K562 (cell line): ENCODE measurements at regions not wholly inside any gene's neighbourhood (a gene's known extent, or its start where the extent isn't known, plus 50 kb on each side); places are given as distances from the start of the nearest gene placed in this dataset.

Source experiments
- ATAC-seq: fragments of 200-7000 bp; cut with Tn5 transposase; 3 replicates; pipeline ENCODE4 v1.9.1; 2020; ENCODE audit warnings: moderate library complexity
- BruUV-seq: library from RNA; stranded (reverse); fragments of 400-500 nt; replicated peaks from 2 replicates; lab custom pipeline; 2021; lab: Mats Ljungman, UMichigan
- CTCF ChIA-PET: fragments of 300-600 bp; formaldehyde crosslinking; extraction: SDS; loops from one replicate; lab custom pipeline; 2021; ENCODE audit warnings: low intra/inter-chr PET ratio; lab: Yijun Ruan, JAX
- POLR2A ChIA-PET: fragments of 300-600, 350-650 bp; sonication (Branson Sonifier 250); formaldehyde crosslinking; extraction: SDS; loops from one replicate; lab custom pipeline; 2021; ENCODE audit warnings: antibody characterized with exemption, inconsistent platforms; lab: Yijun Ruan, JAX
- DNase-seq, 4 experiments: peaks; one replicate each; pipeline versions ENCODE4 v3.0.0 to v3.0.0-alpha.2; 2011 to 2018; ENCODE audit warnings: low spot score in 3 of 4, mixed read lengths in 3 of 4; ENCODE audit errors: extremely low read depth in 1 of 4
- FAIRE-seq: peaks from 2 replicates; lab custom pipeline; 2011; peaks lifted over from hg19 to GRCh38; lab: Jason Lieb, UNC
- H2AFZ ChIP-seq: 2 replicates; pipeline ENCODE4 v1.6.0; 2011; ENCODE audit warnings: low read depth, low read length, control low read depth, inconsistent platforms
- H3K27ac ChIP-seq: fragments of 200-600 bp; 3 replicates; pipeline ENCODE4 v1.8.0; 2011; ENCODE audit warnings: low read depth, mild to moderate bottlenecking, control low read depth, inconsistent platforms, low read length, moderate library complexity, mixed read lengths; ENCODE audit errors: extremely low read depth
- H3K27me3 ChIP-seq, 2 experiments: fragments of 300-600 bp in 1 of 2; 2 replicates in 1 of 2; 3 replicates in 1 of 2; pipeline versions ENCODE4 v1.6.0 to v1.8.0; 2011; ENCODE audit warnings: inconsistent platforms in 2 of 2, low read length in 2 of 2, mild to moderate bottlenecking in 1 of 2, mixed read lengths in 1 of 2, moderate library complexity in 1 of 2; ENCODE audit not compliant: control insufficient read depth in 2 of 2, insufficient read depth in 2 of 2
- H3K36me3 ChIP-seq: fragments of 300-600 bp; 3 replicates; pipeline ENCODE4 v1.8.0; 2011; ENCODE audit warnings: mild to moderate bottlenecking, low read length, inconsistent platforms; ENCODE audit not compliant: control insufficient read depth, insufficient read depth
- H3K4me1 ChIP-seq, 2 experiments: fragments of 200-600 bp in 1 of 2; replicated peaks in 1 of 2; 2 replicates in 1 of 2; 3 replicates in 1 of 2; pipeline versions ENCODE4 v1.5.1 to v1.8.0; 2011; ENCODE audit warnings: inconsistent platforms in 2 of 2, low read length in 2 of 2, mild to moderate bottlenecking in 1 of 2, mixed read lengths in 1 of 2, moderate library complexity in 1 of 2; ENCODE audit not compliant: control insufficient read depth in 2 of 2, insufficient read depth in 2 of 2
- H3K4me2 ChIP-seq: 2 replicates; pipeline ENCODE4 v1.6.1; 2011; ENCODE audit warnings: low read length, control low read depth, inconsistent platforms, mixed read lengths; ENCODE audit not compliant: insufficient read depth
- H3K4me3 ChIP-seq: fragments of 200-600 bp; sonication (generic), shearing (Covaris generic); 2 replicates; pipeline ENCODE4 v1.5.1; 2016; ENCODE audit warnings: control low read depth, inconsistent platforms
- H3K79me2 ChIP-seq: fragments of 200-600 bp; 3 replicates; pipeline ENCODE4 v1.8.0; 2011; ENCODE audit warnings: low read length, inconsistent platforms; ENCODE audit not compliant: control insufficient read depth, insufficient read depth
- H3K9ac ChIP-seq, 2 experiments: 2 replicates each; pipeline versions ENCODE4 v1.6.0 to v1.6.1; 2011; ENCODE audit warnings: low read depth in 2 of 2, low read length in 2 of 2, control low read depth in 1 of 2, inconsistent platforms in 1 of 2, mild to moderate bottlenecking in 1 of 2, mixed read lengths in 1 of 2; ENCODE audit not compliant: insufficient read depth in 1 of 2
- H3K9me1 ChIP-seq: one replicate; pipeline ENCODE4 v1.6.0; 2011; ENCODE audit warnings: inconsistent platforms, mild to moderate bottlenecking, low read length, moderate library complexity; ENCODE audit not compliant: control insufficient read depth, insufficient read depth
- H3K9me3 ChIP-seq: replicated peaks from 2 replicates; pipeline ENCODE4 v1.5.1; 2011; ENCODE audit warnings: low read depth, low read length, inconsistent platforms; ENCODE audit not compliant: control insufficient read depth, insufficient read depth
- H4K20me1 ChIP-seq: replicated peaks from 2 replicates; pipeline ENCODE4 v1.6.1; 2011; ENCODE audit warnings: low read length, inconsistent platforms, mixed read lengths; ENCODE audit not compliant: control insufficient read depth, insufficient read depth
- GTF2E2 ChIP-seq: fragments of 200-800 bp; sonication (Bioruptor generic); IDR thresholded peaks from 2 replicates; pipeline ENCODE4 v1.6.1; 2016; ENCODE audit warnings: missing genetic modification characterization, missing compliant biosample characterization
- MAFF ChIP-seq: IDR thresholded peaks from 2 replicates; pipeline ENCODE4 v1.6.1; 2012; ENCODE audit warnings: low read length, improper control_type of control experiment
- PHB2 ChIP-seq: fragments of 450-650 bp; IDR thresholded peaks from 2 replicates; pipeline ENCODE4 v1.6.1; 2017; ENCODE audit warnings: low read depth
- POLR3A ChIP-seq: IDR thresholded peaks from 2 replicates; pipeline ENCODE4 v1.6.1; 2011; ENCODE audit warnings: borderline replicate concordance, mild to moderate bottlenecking, moderate library complexity; ENCODE audit not compliant: insufficient read length, insufficient read depth; ENCODE audit errors: extremely low read depth
- SREBF1 ChIP-seq: fragments of 150-350 bp; IDR thresholded peaks from 2 replicates; pipeline ENCODE4 v1.6.1; 2014; ENCODE audit warnings: antibody characterized with exemption, low read depth, low read length, borderline replicate concordance
- ZNF316 ChIP-seq: fragments of 450-650 bp; IDR thresholded peaks from 2 replicates; pipeline ENCODE4 v1.6.1; 2016
- ZNF507 ChIP-seq: conservative IDR thresholded peaks from 2 replicates; pipeline ENCODE4 v1.6.1; 2017; ENCODE audit warnings: missing genetic modification characterization, missing compliant biosample characterization
- WGBS: fragments of 100-300 bp; shearing (Covaris generic); methylation state at CpG from one replicate; pipeline ENCODE4 v1.1.6; 2016; ENCODE audit warnings: low coverage, mixed read lengths; ENCODE audit not compliant: insufficient coverage; ENCODE audit errors: missing lambda C conversion rate; 5-methylcytosine and 5-hydroxymethylcytosine counted together
- in situ Hi-C: fragments of 300-500 bp; cut with MboI; formaldehyde crosslinking; loops from 4 replicates; pipeline ENCODE4 v1.15.0; 2018; ENCODE audit warnings: inconsistent platforms, mixed read lengths
- intact Hi-C: fragments of 100-400 bp; cut with micrococcal nuclease; formaldehyde crosslinking; loops from 2 replicates; pipeline ENCODE4 v1.14.2; 2022
- TF ChIP-seq, protein P1 (sequence below): fragments of 450-650 bp; conservative IDR thresholded peaks from 2 replicates; pipeline ENCODE4 v1.6.1; 2016; ENCODE audit warnings: missing genetic modification characterization, low read depth, mild to moderate bottlenecking, missing compliant biosample characterization, moderate library complexity

DNA sequence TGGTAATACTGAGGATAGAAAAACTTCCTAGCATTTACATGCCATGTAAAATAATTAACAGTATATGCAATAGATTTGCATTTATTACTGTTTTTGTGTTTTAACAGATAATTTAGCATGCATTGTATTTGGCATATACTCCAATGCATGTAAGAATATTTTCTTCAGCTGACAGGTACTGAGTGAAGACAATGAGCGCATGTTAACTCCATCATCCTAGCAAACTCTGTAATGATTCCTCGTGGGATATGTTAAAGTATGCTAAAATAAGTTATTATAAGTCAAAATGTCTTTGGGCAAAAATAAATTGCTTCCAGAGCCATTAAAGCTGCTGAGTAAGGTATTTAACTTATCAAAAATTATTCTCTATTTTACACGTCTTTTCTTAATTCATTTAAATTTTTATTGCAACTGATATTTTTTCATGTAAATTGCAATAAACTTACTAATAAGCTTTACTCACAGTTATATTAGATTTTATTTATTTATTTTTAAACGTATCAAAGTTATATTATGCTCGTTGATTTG is 616.4 kb upstream of the NDST4 start:
- Histone ChIP-seq H3K9ac (no peak overlapping the region), H3K27ac (no peak overlapping the region), H3K4me1 (no peaks in the 10 kb centered on the region), H4K20me1 (no peaks in the 10 kb centered on the region), H2AFZ (no peak overlapping the region), H3K9me1 (no peaks in the 10 kb centered on the region), H3K27me3 (no peaks in the 10 kb centered on the region), H3K4me2 (no peak overlapping the region), H3K9me3 (no peaks in the 10 kb centered on the region), H3K4me3 (no peak overlapping the region), H3K79me2 (no peaks in the 10 kb centered on the region), H3K36me3 (no peaks in the 10 kb centered on the region)
- CTCF ChIA-PET = no interaction called here
- POLR2A ChIA-PET = no interaction called here
- DNase-seq (no peak), FAIRE-seq (no peak), ATAC-seq (no peak)
- TF ChIP-seq POLR3A (no peak), MAFF (0 out of 2 replicates have a peak, but pooled peaks have one; percentile 15), ZNF316 (0 out of 2 replicates have a peak, but pooled peaks have one; percentile 21)
- intact Hi-C loops = no loop called here
- 2% methylated on average over 5 of the region's 5 CpGs for WGBS
- in situ Hi-C loops = no loop called here
- BruUV-seq = no TSS peak

DNA sequence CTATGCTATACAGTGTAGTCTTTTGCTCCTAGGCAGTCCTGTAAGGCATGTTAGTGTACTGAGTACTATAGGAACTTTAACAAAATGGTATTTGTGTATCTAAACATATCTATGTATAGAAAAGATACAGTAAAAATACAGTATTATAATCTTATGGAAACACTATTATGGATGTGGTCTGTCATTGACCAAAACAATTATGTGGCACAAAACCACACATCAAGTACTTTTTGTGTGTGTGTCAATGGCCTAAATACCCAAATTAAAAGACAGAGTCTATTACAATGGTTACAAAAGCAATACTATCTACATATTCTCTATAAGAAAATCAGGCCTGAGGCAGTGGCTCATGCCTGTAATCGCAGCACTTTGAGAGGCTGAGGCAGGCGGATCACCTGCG is 610.2 kb upstream of the NDST4 start:
- intact Hi-C loops = no loop called here
- Histone ChIP-seq H3K27me3 (no peaks in the 10 kb centered on the region), H3K4me3 (no peak overlapping the region), H3K36me3 (no peaks in the 10 kb centered on the region)
- TF ChIP-seq ZNF507 (tag) (no peak), PHB2 (no peak), SREBF1 (no peak), GTF2E2 (tag) (no peak)
- TF ChIP-seq, protein P1, sequence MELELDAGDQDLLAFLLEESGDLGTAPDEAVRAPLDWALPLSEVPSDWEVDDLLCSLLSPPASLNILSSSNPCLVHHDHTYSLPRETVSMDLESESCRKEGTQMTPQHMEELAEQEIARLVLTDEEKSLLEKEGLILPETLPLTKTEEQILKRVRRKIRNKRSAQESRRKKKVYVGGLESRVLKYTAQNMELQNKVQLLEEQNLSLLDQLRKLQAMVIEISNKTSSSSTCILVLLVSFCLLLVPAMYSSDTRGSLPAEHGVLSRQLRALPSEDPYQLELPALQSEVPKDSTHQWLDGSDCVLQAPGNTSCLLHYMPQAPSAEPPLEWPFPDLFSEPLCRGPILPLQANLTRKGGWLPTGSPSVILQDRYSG (tag) = no peak
- TF ChIP-seq, all 486 proteins: peak for 0
- H2AFZ ChIP-seq = no peak overlapping the region
- H3K9me3 ChIP-seq = no peaks in the 10 kb centered on the region
- DNase-seq (no peak), ATAC-seq (no peak), FAIRE-seq (no peak)
- no peaks in the 10 kb centered on the region for H3K9me1 ChIP-seq
- no peaks in the 10 kb centered on the region for H3K4me1 ChIP-seq
- H3K4me2 ChIP-seq = no peak overlapping the region
- no peak overlapping the region for H3K27ac ChIP-seq
- CTCF ChIA-PET = no interaction called here
- POLR2A ChIA-PET = no interaction called here
- BruUV-seq = no TSS peak
- WGBS = 0% methylated on average over 3 of the region's 3 CpGs
- in situ Hi-C loops = no loop called here
- H4K20me1 ChIP-seq = no peaks in the 10 kb centered on the region
- H3K79me2 ChIP-seq = no peaks in the 10 kb centered on the region
- H3K9ac ChIP-seq = no peak overlapping the region
